ENCODE measurements at regions not wholly inside any gene's neighbourhood (a gene's known extent, or its start where the extent isn't known, plus 50 kb on each side); places are given as distances from the start of the nearest gene placed in this dataset.

DNA sequence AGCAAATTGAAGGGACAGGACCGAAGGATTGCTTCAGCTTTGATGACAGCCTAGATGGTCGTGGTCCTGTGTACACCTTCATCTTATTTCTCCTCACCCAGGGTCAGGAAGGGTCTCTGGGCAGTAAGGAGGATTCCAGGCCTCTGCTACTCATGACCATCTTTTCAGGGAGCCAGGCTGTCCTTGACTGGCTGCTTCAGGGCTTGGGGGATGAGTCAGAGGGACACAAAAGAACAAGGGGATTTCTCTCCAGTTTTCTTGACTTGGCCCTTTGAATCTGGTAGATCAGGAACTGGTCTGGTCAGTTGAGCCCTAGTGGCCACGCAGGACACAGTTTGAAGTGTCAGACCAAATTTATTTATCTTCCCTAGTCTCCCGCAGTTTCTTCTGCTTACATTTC, 402.1 kb upstream of the CHD6 start:
- H3K36me3 ChIP-seq (ENCODE audit: control insufficient read depth in 2 of 2, insufficient read depth in 2 of 2, low read length in 1 of 2) = no peaks in the 10 kb centered on the region
- no peaks in the 10 kb centered on the region for H3K4me1 ChIP-seq (ENCODE audit: control insufficient read depth in 2 of 2, insufficient read depth in 2 of 2, low read length in 1 of 2)
- peaks cover 0 to 3% of the 10 kb centered on the region in 2 donors for H3K9me3 ChIP-seq (ENCODE audit: control insufficient read depth in 2 of 2, insufficient read depth in 1 of 2, low read depth in 1 of 2, low read length in 1 of 2)
- no peaks in the 10 kb centered on the region for H3K27me3 ChIP-seq (ENCODE audit: control insufficient read depth in 1 of 2, insufficient read depth in 2 of 2, low read length in 2 of 2)
- H3K4me3 ChIP-seq (ENCODE audit: low read depth in 1 of 2, low read length in 2 of 2) = no peak overlapping the region
- 49 to 51% methylated on average over 4 of the region's 4 CpGs for WGBS, 2 donors
- H3K27ac ChIP-seq (ENCODE audit: low read depth in 2 of 2, low read length in 1 of 2) = no peak overlapping the region

DNA sequence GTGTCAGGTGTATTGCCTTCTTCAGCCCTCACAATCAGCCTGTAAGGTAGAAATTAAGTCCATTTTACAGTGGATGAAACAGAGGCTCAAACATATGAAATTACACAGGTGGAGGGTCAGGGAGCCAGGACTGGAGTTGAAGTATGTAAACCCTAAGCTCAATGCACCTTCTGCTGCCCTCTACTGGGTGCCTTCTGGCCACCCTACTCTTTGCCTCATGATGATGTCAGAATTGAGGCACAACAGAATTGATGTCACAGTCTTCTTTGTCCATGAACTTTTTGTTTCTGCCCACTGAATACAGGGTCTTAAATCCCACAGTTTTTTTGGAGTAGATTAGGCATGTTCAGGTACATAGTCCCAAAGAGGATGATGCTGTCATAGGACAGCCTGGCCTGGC, 400.8 kb upstream of the CHD6 start:
- Histone ChIP-seq H3K4me1 (ENCODE audit: control insufficient read depth in 2 of 2, insufficient read depth in 2 of 2, low read length in 1 of 2) (no peaks in the 10 kb centered on the region), H3K27ac (ENCODE audit: low read depth in 2 of 2, low read length in 1 of 2) (no peak overlapping the region), H3K4me3 (ENCODE audit: low read depth in 1 of 2, low read length in 2 of 2) (no peak overlapping the region), H3K27me3 (ENCODE audit: control insufficient read depth in 1 of 2, insufficient read depth in 2 of 2, low read length in 2 of 2) (no peaks in the 10 kb centered on the region), H3K36me3 (ENCODE audit: control insufficient read depth in 2 of 2, insufficient read depth in 2 of 2, low read length in 1 of 2) (no peaks in the 10 kb centered on the region), H3K9me3 (ENCODE audit: control insufficient read depth in 2 of 2, insufficient read depth in 1 of 2, low read depth in 1 of 2, low read length in 1 of 2) (no peaks in the 10 kb centered on the region)

DNA sequence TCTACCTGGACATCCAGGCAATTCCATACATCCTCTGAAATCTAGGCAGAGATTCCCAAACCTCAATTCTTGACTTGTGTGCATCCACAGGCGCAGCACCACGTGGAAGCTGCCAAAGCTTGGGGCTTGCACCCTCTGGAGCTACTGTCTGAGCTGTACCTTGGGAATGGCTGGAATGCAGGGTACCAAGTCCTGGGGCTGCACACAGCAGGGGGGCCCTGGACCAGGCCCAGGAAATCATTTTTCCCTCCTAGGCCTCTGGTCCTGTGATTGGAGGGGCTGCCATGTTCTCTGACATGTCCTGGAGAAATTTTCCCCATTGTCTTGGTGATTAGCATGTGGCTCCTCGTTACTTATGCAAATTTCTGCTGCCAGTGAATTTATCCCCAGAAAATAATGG, 391.9 kb upstream of the CHD6 start:
- Histone ChIP-seq H3K9me3 (ENCODE audit: control insufficient read depth in 2 of 2, insufficient read depth in 1 of 2, low read depth in 1 of 2, low read length in 1 of 2) (peaks cover 0 to 6% of the 10 kb centered on the region in 2 donors), H3K27me3 (ENCODE audit: control insufficient read depth in 1 of 2, insufficient read depth in 2 of 2, low read length in 2 of 2) (no peaks in the 10 kb centered on the region), H3K4me1 (ENCODE audit: control insufficient read depth in 2 of 2, insufficient read depth in 2 of 2, low read length in 1 of 2) (no peaks in the 10 kb centered on the region), H3K36me3 (ENCODE audit: control insufficient read depth in 2 of 2, insufficient read depth in 2 of 2, low read length in 1 of 2) (no peaks in the 10 kb centered on the region), H3K27ac (ENCODE audit: low read depth in 2 of 2, low read length in 1 of 2) (no peak overlapping the region), H3K4me3 (ENCODE audit: low read depth in 1 of 2, low read length in 2 of 2) (no peak overlapping the region)
- WGBS, 2 donors = 62 to 65% methylated on average over 3 of the region's 3 CpGs

DNA sequence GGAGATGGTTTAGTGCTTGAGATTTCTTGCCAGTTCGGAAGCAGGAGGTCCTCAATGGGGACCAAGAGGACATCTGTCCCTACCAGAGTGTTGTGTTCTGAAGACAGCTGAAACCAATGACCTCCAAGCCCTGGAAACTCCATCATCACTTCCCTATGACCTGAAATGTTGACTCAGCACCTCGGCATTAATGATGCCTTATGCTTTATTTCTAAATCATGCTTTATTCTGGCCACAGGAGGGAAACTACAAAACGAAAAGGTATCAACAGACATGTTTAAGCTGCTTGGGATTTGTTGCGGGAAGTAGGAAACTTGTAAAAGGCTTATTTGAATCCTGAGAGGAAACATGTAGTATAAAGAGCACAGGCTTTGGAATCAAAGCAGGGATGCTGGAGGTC, 389.1 kb upstream of the CHD6 start:
- Histone ChIP-seq H3K9me3 (ENCODE audit: control insufficient read depth in 2 of 2, insufficient read depth in 1 of 2, low read depth in 1 of 2, low read length in 1 of 2) (peaks cover 0 to 6% of the 10 kb centered on the region in 2 donors), H3K4me1 (ENCODE audit: control insufficient read depth in 2 of 2, insufficient read depth in 2 of 2, low read length in 1 of 2) (no peaks in the 10 kb centered on the region), H3K27ac (ENCODE audit: low read depth in 2 of 2, low read length in 1 of 2) (no peak overlapping the region), H3K36me3 (ENCODE audit: control insufficient read depth in 2 of 2, insufficient read depth in 2 of 2, low read length in 1 of 2) (no peaks in the 10 kb centered on the region), H3K4me3 (ENCODE audit: low read depth in 1 of 2, low read length in 2 of 2) (no peak overlapping the region), H3K27me3 (ENCODE audit: control insufficient read depth in 1 of 2, insufficient read depth in 2 of 2, low read length in 2 of 2) (no peaks in the 10 kb centered on the region)
- WGBS, 2 donors = 70 to 75% methylated on average over 4 of the region's 4 CpGs

DNA sequence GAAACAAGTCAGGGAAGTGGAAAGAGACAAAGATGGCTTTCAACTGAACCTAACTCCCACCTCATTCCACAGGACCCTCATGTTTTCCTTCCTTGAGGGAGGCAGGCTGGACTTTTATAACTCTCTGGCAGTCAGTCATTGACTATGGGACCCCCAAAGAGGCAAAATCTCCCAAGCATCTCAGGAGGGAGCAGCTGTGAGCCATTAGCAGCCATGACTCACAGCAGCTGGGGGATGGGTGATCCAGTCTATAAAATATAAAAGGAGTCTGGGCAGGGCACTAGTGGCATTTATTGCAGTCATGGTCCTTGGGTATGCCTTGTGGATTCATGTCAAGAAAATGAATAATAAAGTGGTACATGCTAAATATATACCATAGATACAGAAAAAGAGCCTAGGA, 387.0 kb upstream of the CHD6 start:
- Histone ChIP-seq H3K9me3 (ENCODE audit: control insufficient read depth in 2 of 2, insufficient read depth in 1 of 2, low read depth in 1 of 2, low read length in 1 of 2) (peaks cover 0 to 8% of the 10 kb centered on the region in 2 donors), H3K4me3 (ENCODE audit: low read depth in 1 of 2, low read length in 2 of 2) (no peak overlapping the region), H3K4me1 (ENCODE audit: control insufficient read depth in 2 of 2, insufficient read depth in 2 of 2, low read length in 1 of 2) (no peaks in the 10 kb centered on the region), H3K36me3 (ENCODE audit: control insufficient read depth in 2 of 2, insufficient read depth in 2 of 2, low read length in 1 of 2) (no peaks in the 10 kb centered on the region), H3K27me3 (ENCODE audit: control insufficient read depth in 1 of 2, insufficient read depth in 2 of 2, low read length in 2 of 2) (no peaks in the 10 kb centered on the region), H3K27ac (ENCODE audit: low read depth in 2 of 2, low read length in 1 of 2) (no peak overlapping the region)

DNA sequence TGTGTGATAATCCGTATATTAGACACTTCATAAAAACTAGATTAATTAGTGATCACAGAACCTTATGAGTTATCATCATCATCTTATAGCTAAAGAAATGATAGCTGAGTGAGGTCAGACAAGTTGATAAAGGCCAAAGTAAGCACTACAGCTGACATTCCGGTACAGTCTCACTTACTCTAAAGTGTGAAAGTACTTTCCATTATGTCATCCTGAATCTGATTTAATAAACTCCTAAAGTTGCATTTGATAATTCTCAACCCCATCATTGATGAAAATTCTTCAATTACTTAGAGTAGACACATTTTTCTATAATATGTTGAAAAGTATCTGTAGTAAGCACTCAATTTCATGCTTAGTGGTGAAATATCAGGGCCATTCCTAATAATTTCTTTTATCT, 385.2 kb upstream of the CHD6 start:
- 91 to 93% methylated on average over 2 of the region's 2 CpGs for WGBS, 2 donors
- H3K27me3 ChIP-seq (ENCODE audit: control insufficient read depth in 1 of 2, insufficient read depth in 2 of 2, low read length in 2 of 2) = no peaks in the 10 kb centered on the region
- H3K36me3 ChIP-seq (ENCODE audit: control insufficient read depth in 2 of 2, insufficient read depth in 2 of 2, low read length in 1 of 2) = no peaks in the 10 kb centered on the region

DNA sequence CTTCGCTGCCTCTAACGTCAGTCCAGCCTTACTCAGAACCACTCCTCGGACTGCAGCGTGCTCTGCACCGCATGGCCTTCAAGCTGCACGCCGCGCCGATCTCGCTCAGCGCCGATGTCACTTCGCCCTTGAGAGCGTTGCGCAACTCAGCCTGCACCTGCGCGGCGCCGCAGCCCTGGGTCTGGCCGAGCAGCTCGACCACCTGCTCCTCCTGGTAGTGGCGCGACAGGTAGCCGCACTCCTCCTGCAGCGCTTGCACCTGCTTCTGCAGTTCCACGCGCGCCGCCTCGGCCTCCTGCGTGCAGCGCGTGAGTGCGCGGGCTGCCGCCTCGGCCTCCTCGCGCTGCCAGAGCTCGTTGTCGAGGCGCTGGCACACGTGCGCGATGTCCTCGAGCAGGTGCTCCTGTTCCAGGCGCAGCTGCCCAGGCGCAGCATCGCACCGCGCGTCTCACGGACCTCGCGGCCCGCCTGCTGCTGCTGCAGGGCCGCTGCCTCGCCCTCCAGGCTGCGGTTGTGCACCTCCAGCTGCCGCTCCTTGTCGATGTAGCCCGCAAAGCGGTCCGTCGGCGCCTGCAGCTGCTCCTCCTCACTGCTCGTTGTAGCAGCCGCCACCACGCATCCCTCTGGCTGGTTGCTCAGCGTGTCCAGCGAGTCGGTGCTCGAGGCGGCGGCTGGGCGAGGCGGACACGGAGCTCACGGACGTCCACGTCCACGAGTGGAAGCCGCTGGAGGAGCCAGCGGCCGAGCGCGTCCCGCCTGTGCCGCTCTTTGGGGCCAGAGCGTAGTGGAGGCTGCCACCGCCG, 380.6 kb upstream of the CHD6 start:
- no peak overlapping the region for H3K4me3 ChIP-seq (ENCODE audit: low read depth in 1 of 2, low read length in 2 of 2)
- no peaks in the 10 kb centered on the region for H3K4me1 ChIP-seq (ENCODE audit: control insufficient read depth in 2 of 2, insufficient read depth in 2 of 2, low read length in 1 of 2)
- H3K9me3 ChIP-seq (ENCODE audit: control insufficient read depth in 2 of 2, insufficient read depth in 1 of 2, low read depth in 1 of 2, low read length in 1 of 2) = peaks cover 0 to 17% of the 10 kb centered on the region in 2 donors
- 93 to 95% methylated on average over 92 of the region's 92 CpGs for WGBS, 2 donors
- no peak overlapping the region for H3K27ac ChIP-seq (ENCODE audit: low read depth in 2 of 2, low read length in 1 of 2)
- no peaks in the 10 kb centered on the region for H3K27me3 ChIP-seq (ENCODE audit: control insufficient read depth in 1 of 2, insufficient read depth in 2 of 2, low read length in 2 of 2)
- no peaks in the 10 kb centered on the region for H3K36me3 ChIP-seq (ENCODE audit: control insufficient read depth in 2 of 2, insufficient read depth in 2 of 2, low read length in 1 of 2)

More for the DNA sequence above, 385.2 kb upstream of the CHD6 start:
- no peaks in the 10 kb centered on the region for H3K4me1 ChIP-seq (ENCODE audit: control insufficient read depth in 2 of 2, insufficient read depth in 2 of 2, low read length in 1 of 2)
- peaks cover 0 to 11% of the 10 kb centered on the region in 2 donors for H3K9me3 ChIP-seq (ENCODE audit: control insufficient read depth in 2 of 2, insufficient read depth in 1 of 2, low read depth in 1 of 2, low read length in 1 of 2)
- H3K4me3 ChIP-seq (ENCODE audit: low read depth in 1 of 2, low read length in 2 of 2) = no peak overlapping the region
- no peak overlapping the region for H3K27ac ChIP-seq (ENCODE audit: low read depth in 2 of 2, low read length in 1 of 2)

DNA sequence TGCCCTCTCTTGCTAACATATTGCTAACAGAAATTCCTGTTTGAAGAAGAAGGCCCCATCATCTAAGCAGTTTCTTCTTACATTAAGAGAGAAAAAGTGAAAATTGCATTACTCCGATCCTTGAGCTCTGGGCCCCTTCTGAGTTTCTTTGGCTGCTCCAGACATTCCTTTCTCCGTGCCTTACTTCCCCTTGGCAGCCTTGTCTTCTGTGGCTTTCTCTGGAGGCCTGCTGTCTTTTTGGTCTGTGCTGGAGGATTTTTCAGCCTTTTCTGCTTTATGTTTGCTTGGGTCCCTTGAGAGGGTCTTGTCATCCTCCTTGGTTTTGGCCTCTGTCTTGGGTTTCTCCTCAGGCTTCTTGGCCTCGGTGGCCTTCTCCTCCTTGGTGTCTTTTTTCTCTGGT, 378.8 kb upstream of the CHD6 start:
- Histone ChIP-seq H3K4me1 (ENCODE audit: control insufficient read depth in 2 of 2, insufficient read depth in 2 of 2, low read length in 1 of 2) (no peaks in the 10 kb centered on the region), H3K27ac (ENCODE audit: low read depth in 2 of 2, low read length in 1 of 2) (no peak overlapping the region), H3K36me3 (ENCODE audit: control insufficient read depth in 2 of 2, insufficient read depth in 2 of 2, low read length in 1 of 2) (no peaks in the 10 kb centered on the region), H3K27me3 (ENCODE audit: control insufficient read depth in 1 of 2, insufficient read depth in 2 of 2, low read length in 2 of 2) (peaks cover 0 to under 1% of the 10 kb centered on the region in 2 donors), H3K9me3 (ENCODE audit: control insufficient read depth in 2 of 2, insufficient read depth in 1 of 2, low read depth in 1 of 2, low read length in 1 of 2) (peaks cover 0 to 17% of the 10 kb centered on the region in 2 donors), H3K4me3 (ENCODE audit: low read depth in 1 of 2, low read length in 2 of 2) (no peak overlapping the region)
- 76 to 87% methylated on average over 3 of the region's 3 CpGs for WGBS, 2 donors

DNA sequence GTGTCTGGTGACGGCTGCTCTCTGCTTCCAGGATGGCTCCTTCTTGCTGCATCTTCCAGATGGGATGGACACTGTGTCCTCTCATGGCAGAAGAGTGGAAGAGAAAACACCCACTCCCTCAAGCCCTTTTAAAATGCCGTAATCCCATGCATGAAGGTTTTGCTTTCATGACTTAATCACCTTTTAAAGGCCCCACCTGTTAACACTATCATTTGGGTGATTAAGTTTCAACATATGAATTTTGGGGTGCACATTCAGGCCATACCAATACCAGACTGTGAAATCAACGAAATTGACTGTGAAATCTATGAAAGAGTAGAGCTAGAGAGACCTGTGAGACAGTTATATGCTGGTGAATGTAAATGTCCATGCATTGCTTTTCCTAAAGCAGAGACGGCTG, 374.3 kb upstream of the CHD6 start:
- Histone ChIP-seq H3K36me3 (ENCODE audit: control insufficient read depth in 2 of 2, insufficient read depth in 2 of 2, low read length in 1 of 2) (no peaks in the 10 kb centered on the region), H3K27ac (ENCODE audit: low read depth in 2 of 2, low read length in 1 of 2) (no peak overlapping the region), H3K9me3 (ENCODE audit: control insufficient read depth in 2 of 2, insufficient read depth in 1 of 2, low read depth in 1 of 2, low read length in 1 of 2) (no peaks in the 10 kb centered on the region), H3K4me3 (ENCODE audit: low read depth in 1 of 2, low read length in 2 of 2) (no peak overlapping the region), H3K27me3 (ENCODE audit: control insufficient read depth in 1 of 2, insufficient read depth in 2 of 2, low read length in 2 of 2) (peaks cover 0 to 2% of the 10 kb centered on the region in 2 donors), H3K4me1 (ENCODE audit: control insufficient read depth in 2 of 2, insufficient read depth in 2 of 2, low read length in 1 of 2) (no peaks in the 10 kb centered on the region)
- 65 to 69% methylated on average over 4 of the region's 4 CpGs for WGBS, 2 donors

DNA sequence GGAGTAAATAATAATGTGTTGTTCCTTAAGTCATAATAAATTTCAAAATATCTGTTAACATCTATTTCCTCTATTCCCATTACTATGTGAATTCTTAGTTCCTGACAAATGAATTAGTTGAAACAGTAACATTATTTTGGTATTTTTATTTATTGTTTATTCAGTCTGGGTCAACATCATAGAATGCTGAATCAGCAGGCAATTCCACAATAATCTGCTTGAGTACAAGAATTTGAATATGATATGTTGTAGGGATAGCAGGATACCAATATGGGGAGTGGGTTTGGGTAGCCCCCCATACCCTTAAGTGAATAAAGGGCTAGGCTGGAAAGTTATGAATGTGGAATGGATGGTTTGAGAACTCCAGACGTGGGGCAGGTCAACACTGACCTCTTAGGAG, 373.2 kb upstream of the CHD6 start:
- Histone ChIP-seq H3K4me3 (ENCODE audit: low read depth in 1 of 2, low read length in 2 of 2) (no peak overlapping the region), H3K4me1 (ENCODE audit: control insufficient read depth in 2 of 2, insufficient read depth in 2 of 2, low read length in 1 of 2) (no peaks in the 10 kb centered on the region), H3K27ac (ENCODE audit: low read depth in 2 of 2, low read length in 1 of 2) (no peak overlapping the region), H3K27me3 (ENCODE audit: control insufficient read depth in 1 of 2, insufficient read depth in 2 of 2, low read length in 2 of 2) (peaks cover 0 to 2% of the 10 kb centered on the region in 2 donors), H3K36me3 (ENCODE audit: control insufficient read depth in 2 of 2, insufficient read depth in 2 of 2, low read length in 1 of 2) (no peaks in the 10 kb centered on the region), H3K9me3 (ENCODE audit: control insufficient read depth in 2 of 2, insufficient read depth in 1 of 2, low read depth in 1 of 2, low read length in 1 of 2) (no peaks in the 10 kb centered on the region)
- WGBS, 2 donors = 42 to 45% methylated on average over 1 of the region's 1 CpG
